Activated CD4-positive, alpha-beta T cell treated with anti-CD3 and anti-CD28 coated beads, Interleukin-2, Interleukin-4, amounts not matched to agents 100 ng/mL and 50 ng/mL, durations not matched to agents 16 hours and 8 hours (primary cell): ENCODE measurements at regions not wholly inside any gene's neighbourhood (a gene's known extent, or its start where the extent isn't known, plus 50 kb on each side); places are given as distances from the start of the nearest gene placed in this dataset.

Experiments
- DNase-seq: peaks from one replicate; pipeline ENCODE4 v3.0.0-alpha.2; 2020; ENCODE audit warnings: low spot score

DNA sequence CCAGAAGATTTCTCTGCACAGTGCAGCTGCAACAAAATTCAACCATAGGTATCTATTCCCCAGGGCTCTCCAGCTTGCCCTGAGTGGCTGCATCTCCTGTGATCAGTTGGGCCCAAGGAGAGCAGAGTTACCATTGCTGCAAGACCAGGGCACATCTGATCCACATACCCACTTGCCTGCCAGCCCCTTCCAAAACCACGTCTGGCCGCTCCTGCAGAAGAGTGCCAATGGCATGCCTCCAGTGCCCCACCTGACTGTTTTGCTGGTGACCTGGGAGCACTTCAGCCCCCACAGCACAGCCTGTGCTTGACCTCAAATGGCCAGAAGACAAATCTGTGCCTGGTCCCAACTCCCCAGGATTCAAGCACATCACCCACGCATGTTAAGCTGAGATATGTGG lies 526.1 kb upstream of the GBE1 start:
- DNase-seq: no peak

DNA sequence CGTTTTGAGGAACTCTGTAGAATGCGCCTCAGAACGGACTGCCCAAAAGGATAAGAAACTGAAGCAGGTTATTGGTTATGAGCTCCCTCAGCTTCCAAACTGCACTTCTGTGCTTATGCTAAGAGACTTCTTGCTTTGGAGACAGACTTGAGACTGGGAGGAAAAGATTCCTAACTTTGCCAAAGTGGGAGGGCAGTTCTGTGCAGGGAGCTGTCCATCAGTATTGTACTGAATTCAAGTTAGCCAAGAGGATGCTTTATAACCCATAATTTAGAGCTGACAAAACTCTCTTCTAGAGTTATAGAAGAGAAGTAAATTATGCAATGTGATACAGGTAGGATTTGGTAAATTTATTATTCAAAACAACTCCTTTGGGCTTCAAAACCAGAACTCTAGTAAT lies 519.8 kb upstream of the GBE1 start:
- no peak for DNase-seq

GRCh38 chr3:82276992-82277391 lies 515.5 kb upstream of the GBE1 start:
- DNase-seq: no peak

DNA sequence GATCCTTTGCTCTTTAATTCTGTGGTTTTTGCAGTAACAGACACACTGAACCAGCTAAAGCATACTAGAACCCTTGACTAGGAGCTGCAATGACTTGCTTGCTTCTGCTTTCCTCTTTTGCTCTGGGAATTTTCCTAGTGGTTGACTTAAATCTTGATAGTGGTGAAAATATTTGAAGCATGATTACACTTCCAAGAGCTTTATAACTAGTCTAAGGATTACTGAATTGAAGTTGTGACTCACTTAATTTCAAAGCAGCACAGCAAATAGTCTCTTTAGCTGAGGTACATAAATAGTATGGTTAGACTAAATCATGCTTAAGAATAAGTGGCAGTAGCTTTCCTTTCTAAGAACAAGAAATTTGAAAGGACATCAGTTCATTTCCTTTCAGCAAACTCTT lies 513.5 kb upstream of the GBE1 start:
- DNase-seq: no peak

GRCh38 chr3:82265747-82266146 lies 504.3 kb upstream of the GBE1 start:
- no peak for DNase-seq

- DNase-seq: no peak
Measured at GRCh38 chr3:82262193-82262592, 500.7 kb upstream of the GBE1 start.

GRCh38 chr3:82261637-82262036 lies 500.2 kb upstream of the GBE1 start:
- DNase-seq: no peak

DNA sequence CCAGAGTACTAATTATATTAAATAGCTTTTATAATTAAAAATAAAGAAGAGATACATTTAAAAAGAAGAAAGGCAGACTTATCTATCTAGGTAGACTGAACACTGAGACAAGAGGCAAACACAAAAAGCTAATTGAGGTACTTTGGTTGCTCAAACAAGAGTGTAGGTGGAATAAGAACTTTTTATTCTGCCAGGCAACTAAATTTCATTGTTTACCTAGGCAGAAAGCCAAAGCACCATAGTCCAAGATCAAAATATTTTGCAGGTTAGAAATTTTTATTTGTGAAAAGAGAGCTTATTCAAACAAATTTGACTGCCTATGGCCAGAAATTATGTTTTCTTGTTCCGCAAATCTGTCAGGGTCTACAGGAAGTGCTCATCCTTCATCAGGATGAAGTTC lies 499.6 kb upstream of the GBE1 start:
- DNase-seq: no peak

- DNase-seq: no peak
Measured at GRCh38 chr3:82259994-82260393, 498.5 kb upstream of the GBE1 start.

DNA sequence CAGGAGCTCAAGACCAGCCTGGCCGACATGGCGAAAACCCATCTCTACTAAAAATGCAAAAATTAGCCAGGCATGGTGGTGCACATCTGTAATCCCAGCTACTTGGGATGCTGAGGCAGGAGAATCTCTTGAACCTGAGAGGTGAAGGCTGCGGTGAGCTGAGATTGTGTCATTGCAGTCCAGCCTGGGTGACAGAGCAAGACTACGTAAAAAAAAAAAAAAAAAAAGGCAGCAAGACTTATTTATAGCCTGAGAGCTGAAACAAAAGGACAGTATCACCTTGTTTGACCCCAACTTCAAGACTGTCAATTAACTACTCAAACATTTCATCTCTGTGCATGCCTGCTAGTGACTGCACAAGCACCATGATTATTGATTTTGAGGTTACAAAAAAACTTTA lies 478.9 kb upstream of the GBE1 start:
- DNase-seq: no peak

- DNase-seq: no peak
Measured at GRCh38 chr3:82236257-82236656, 474.8 kb upstream of the GBE1 start.

- peak; percentile 3 for DNase-seq
Measured at GRCh38 chr3:82229397-82229796, 468.0 kb upstream of the GBE1 start.

GRCh38 chr3:82224661-82225060 lies 463.2 kb upstream of the GBE1 start:
- DNase-seq: no peak

- no peak for DNase-seq
Measured at GRCh38 chr3:82222401-82222800, 461.0 kb upstream of the GBE1 start.

GRCh38 chr3:82217571-82217970 lies 456.1 kb upstream of the GBE1 start:
- no peak for DNase-seq

- no peak for DNase-seq
Measured at GRCh38 chr3:82208002-82208710, 446.7 kb upstream of the GBE1 start.

DNA sequence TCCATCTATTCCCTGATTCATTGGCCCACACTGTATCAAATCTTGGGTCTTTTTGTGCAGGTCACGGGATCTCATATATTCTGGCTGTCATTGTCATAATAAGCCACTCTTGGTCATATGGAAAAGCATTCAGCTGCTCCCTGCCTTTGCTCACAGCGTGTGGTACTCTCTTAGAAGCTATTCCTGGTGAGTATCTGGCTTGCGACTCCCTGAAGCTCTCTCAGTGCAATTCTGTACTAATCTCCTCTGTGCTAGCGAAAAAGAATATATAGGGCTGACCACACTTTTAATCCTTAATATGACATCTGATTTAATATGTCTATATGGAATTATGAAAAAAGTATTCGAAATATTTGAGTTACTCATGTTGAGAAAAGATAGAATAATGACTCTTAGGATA lies 440.8 kb upstream of the GBE1 start:
- DNase-seq: no peak

- no peak for DNase-seq
Measured at GRCh38 chr3:82201316-82201715, 439.9 kb upstream of the GBE1 start.

DNA sequence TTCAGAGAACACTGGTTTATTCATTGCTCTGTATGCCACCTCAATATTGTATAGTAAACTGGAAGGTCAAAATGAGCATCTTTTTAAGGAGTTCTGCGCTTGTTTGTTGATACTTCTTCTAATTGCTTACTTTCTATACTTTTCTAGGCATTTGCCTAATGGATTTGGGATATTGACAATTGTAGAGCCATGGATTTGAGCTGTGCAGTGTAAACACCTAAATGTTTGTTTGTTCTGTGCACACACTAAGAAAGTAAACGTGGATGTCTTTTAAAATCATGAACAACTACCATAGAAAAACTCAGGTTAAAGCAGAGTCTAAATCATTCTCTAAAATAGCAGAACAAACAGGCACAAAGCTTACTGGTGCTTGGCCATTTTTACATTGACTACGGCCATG lies 436.6 kb upstream of the GBE1 start:
- DNase-seq: no peak

- no peak for DNase-seq
Measured at GRCh38 chr3:82196645-82197044, 435.2 kb upstream of the GBE1 start.

- DNase-seq: no peak
Measured at GRCh38 chr3:82194870-82195269, 433.4 kb upstream of the GBE1 start.

DNA sequence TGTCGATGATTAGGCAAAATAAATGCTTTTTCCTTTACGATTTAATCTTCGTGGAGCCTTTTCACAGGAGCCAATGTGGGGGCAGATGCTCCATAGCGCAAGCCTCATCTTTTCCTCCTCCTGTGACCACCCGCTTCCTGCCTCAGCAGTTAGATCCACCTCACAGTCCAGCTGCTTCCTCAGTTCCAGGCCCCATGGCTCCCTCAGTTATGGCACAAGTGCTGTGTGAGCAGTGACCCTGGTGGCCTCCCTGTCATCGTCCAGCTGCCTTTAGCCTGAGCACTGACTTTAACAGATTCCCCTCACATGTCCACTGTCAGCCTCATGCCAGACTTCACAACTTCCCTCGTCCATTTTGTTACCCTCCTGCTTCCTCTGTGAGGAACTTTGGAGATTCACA lies 424.6 kb upstream of the GBE1 start:
- DNase-seq: no peak

- no peak for DNase-seq
Measured at GRCh38 chr3:82179291-82179690, 417.8 kb upstream of the GBE1 start.

- DNase-seq: no peak
Measured at GRCh38 chr3:82178291-82178690, 416.8 kb upstream of the GBE1 start.

DNA sequence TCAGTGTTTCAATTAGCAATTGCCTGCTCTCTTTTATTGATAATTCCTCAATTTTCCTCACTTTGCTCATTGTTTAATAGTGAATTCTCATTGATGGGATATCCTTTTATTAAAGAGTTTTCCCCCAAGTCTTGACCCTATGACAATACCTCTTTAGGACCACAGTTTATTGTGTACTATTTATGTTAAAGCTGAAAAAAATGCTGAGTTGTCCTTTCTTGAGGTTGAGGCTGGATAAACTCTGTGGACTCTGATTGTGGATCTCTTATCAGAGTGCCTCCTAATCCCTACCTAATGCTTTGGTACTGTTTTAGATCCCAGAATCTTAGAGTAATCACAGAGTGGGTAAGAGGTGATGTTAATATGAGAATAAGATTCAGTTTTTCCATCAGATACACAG lies 416.3 kb upstream of the GBE1 start:
- DNase-seq: no peak
